GM12878 (cell line): ENCODE measurements at regions not wholly inside any gene's neighbourhood (a gene's known extent, or its start where the extent isn't known, plus 50 kb on each side); places are given as distances from the start of the nearest gene placed in this dataset.

Experiments
- CTCF ChIP-seq, 3 experiments: IDR thresholded peaks in 2 of 3; conservative IDR thresholded peaks in 1 of 3; 2 replicates each; pipeline ENCODE4 v1.5.1; 2011; ENCODE audit warnings: low read depth in 3 of 3, low read length in 3 of 3, mild to moderate bottlenecking in 3 of 3, control low read depth in 2 of 3, moderate library complexity in 2 of 3, inconsistent platforms in 1 of 3, mixed read lengths in 1 of 3; ENCODE audit not compliant: control insufficient read depth in 2 of 3, insufficient read depth in 1 of 3; ENCODE audit errors: extremely low read depth in 1 of 3
- HDAC2 ChIP-seq: fragments of 200-600 bp; sonication (generic); IDR thresholded peaks from 2 replicates; pipeline ENCODE4 v1.6.1; 2017
- POLR2A ChIP-seq: IDR thresholded peaks from 2 replicates; pipeline ENCODE4 v1.6.1; 2011; ENCODE audit warnings: low read depth, mild to moderate bottlenecking, low read length
- POLR2AphosphoS5 ChIP-seq: IDR thresholded peaks from 2 replicates; pipeline ENCODE4 v1.6.1; 2011; ENCODE audit warnings: mild to moderate bottlenecking, low read length, inconsistent platforms
- RB1 ChIP-seq: fragments of 450-650 bp; formaldehyde crosslinking; IDR thresholded peaks from 2 replicates; pipeline ENCODE4 v1.6.1; 2017; ENCODE audit warnings: mild to moderate bottlenecking, borderline replicate concordance
- SUZ12 ChIP-seq: fragments of 200-600 bp; sonication (generic); IDR thresholded peaks from one replicate; pipeline ENCODE4 v1.6.1; 2018; ENCODE audit warnings: antibody characterized with exemption, mild to moderate bottlenecking; ENCODE audit not compliant: unreplicated experiment
- TBL1XR1 ChIP-seq: IDR thresholded peaks from 2 replicates; pipeline ENCODE4 v1.6.1; 2012; ENCODE audit warnings: low read depth, low read length, improper control_type of control experiment
- TF ChIP-seq, protein P1 (sequence below): IDR thresholded peaks from 2 replicates; pipeline ENCODE4 v1.6.1; 2012; ENCODE audit warnings: low read depth, low read length, improper control_type of control experiment
- TF ChIP-seq, protein P2 (sequence below): IDR thresholded peaks from 2 replicates; pipeline ENCODE4 v1.6.1; 2011; ENCODE audit warnings: low read depth, low read length, improper control_type of control experiment, borderline replicate concordance

DNA sequence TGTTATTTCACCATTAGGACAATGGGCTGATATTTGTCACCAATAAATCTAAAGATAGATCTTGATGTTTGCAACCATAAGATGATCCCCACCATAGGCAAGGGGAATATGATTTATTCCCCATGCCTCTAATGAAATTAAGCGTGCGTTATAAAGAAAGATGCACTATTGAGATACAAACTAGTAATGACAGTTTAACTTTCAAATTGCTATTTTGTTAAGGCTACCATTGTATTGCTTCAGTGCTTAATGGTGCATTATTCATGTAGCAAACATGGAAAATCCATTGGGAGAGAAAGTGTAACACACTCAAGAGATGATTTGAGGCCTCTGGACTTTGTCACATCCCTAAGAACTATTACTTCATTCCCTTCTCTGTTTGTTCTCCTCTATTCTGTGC lies 108.9 kb upstream of the TRABD2B start:
- TF ChIP-seq CTCF (IDR thresholded peaks at IDR 0.05 in 2 of 3, conservative IDR thresholded peaks at IDR 0.05 in 1 of 3; ENCODE audit: control insufficient read depth in 2 of 3, extremely low read depth in 1 of 3, insufficient read depth in 1 of 3, low read depth in 3 of 3, low read length in 3 of 3) (no peak), TBL1XR1 (no peak), SUZ12 (no peak), RB1 (no peak), POLR2A (no peak), POLR2AphosphoS5 (no peak), HDAC2 (no peak)
- TF ChIP-seq, protein P1, sequence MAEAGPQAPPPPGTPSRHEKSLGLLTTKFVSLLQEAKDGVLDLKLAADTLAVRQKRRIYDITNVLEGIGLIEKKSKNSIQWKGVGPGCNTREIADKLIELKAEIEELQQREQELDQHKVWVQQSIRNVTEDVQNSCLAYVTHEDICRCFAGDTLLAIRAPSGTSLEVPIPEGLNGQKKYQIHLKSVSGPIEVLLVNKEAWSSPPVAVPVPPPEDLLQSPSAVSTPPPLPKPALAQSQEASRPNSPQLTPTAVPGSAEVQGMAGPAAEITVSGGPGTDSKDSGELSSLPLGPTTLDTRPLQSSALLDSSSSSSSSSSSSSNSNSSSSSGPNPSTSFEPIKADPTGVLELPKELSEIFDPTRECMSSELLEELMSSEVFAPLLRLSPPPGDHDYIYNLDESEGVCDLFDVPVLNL, result no peak
- TF ChIP-seq, protein P2, sequence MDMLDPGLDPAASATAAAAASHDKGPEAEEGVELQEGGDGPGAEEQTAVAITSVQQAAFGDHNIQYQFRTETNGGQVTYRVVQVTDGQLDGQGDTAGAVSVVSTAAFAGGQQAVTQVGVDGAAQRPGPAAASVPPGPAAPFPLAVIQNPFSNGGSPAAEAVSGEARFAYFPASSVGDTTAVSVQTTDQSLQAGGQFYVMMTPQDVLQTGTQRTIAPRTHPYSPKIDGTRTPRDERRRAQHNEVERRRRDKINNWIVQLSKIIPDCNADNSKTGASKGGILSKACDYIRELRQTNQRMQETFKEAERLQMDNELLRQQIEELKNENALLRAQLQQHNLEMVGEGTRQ, result no peak
